Common myeloid progenitor, CD34-positive (primary cell): ENCODE measurements at regions not wholly inside any gene's neighbourhood (a gene's known extent, or its start where the extent isn't known, plus 50 kb on each side); places are given as distances from the start of the nearest gene placed in this dataset.
"Not testable (repeated sequence)": the region's sequence is repeated elsewhere in the genome, so short reads cannot be mapped to it uniquely, and the experiment has no call there.

Experiments
- CTCF ChIA-PET: fragments of 350-600 bp; sonication (Branson Sonifier 250); formaldehyde crosslinking; loops from one replicate; lab custom pipeline; 2021; ENCODE audit warnings: antibody characterized with exemption; lab: Charles Lee
- POLR2A ChIA-PET: fragments of 350-600 bp; sonication (Branson Sonifier 250); formaldehyde crosslinking; loops from one replicate; lab custom pipeline; 2021; ENCODE audit warnings: antibody characterized with exemption; lab: Charles Lee
- DNase-seq, 3 donors: peaks; one replicate each; pipeline versions ENCODE4 v3.0.0 to v3.0.0-alpha.2; 2013
- H3K27ac ChIP-seq, 2 experiments: 1 replicate in 1 of 2; 2 replicates in 1 of 2; pipeline ENCODE4 v1.7.0; 2013; ENCODE audit warnings: inconsistent platforms in 2 of 2, low read length in 2 of 2, mild to moderate bottlenecking in 2 of 2, low read depth in 1 of 2, moderate library complexity in 1 of 2; ENCODE audit not compliant: severe bottlenecking in 2 of 2, insufficient read depth in 1 of 2, poor library complexity in 1 of 2
- H3K27me3 ChIP-seq, 5 experiments: replicated peaks in 2 of 5; 1 replicate in 3 of 5; 2 replicates in 2 of 5; pipeline versions ENCODE4 v1.6.1 to v1.7.0; 2013; ENCODE audit warnings: low read length in 4 of 5, mild to moderate bottlenecking in 2 of 5, moderate library complexity in 2 of 5, inconsistent platforms in 1 of 5; ENCODE audit not compliant: insufficient read depth in 5 of 5, control insufficient read depth in 4 of 5
- H3K36me3 ChIP-seq, 4 experiments: 1 replicate in 2 of 4; 2 replicates in 2 of 4; pipeline versions ENCODE4 v1.6.1 to v1.7.0; 2013; ENCODE audit warnings: low read length in 3 of 4, control low read depth in 1 of 4, mild to moderate bottlenecking in 1 of 4; ENCODE audit not compliant: control insufficient read depth in 4 of 4, insufficient read depth in 4 of 4
- H3K4me1 ChIP-seq, 4 experiments: 1 replicate in 3 of 4; 2 replicates in 1 of 4; pipeline versions ENCODE4 v1.6.1 to v1.7.1; 2013; ENCODE audit warnings: low read length in 3 of 4, mild to moderate bottlenecking in 3 of 4, control low read depth in 1 of 4, inconsistent platforms in 1 of 4, moderate library complexity in 1 of 4; ENCODE audit not compliant: control insufficient read depth in 4 of 4, insufficient read depth in 4 of 4; ENCODE audit errors: control extremely low read depth in 1 of 4
- H3K4me3 ChIP-seq, 7 experiments: 1 replicate in 4 of 7; 2 replicates in 3 of 7; pipeline versions ENCODE4 v1.5.1 to v1.7.0; 2013; ENCODE audit warnings: mild to moderate bottlenecking in 7 of 7, low read length in 6 of 7, moderate library complexity in 6 of 7, inconsistent platforms in 2 of 7, low read depth in 2 of 7, control low read depth in 1 of 7; ENCODE audit not compliant: insufficient read depth in 4 of 7, control insufficient read depth in 1 of 7; ENCODE audit errors: extremely low read depth in 1 of 7
- H3K9me3 ChIP-seq, 5 experiments: 1 replicate in 4 of 5; 2 replicates in 1 of 5; pipeline versions ENCODE4 v1.6.1 to v1.7.1; 2013; ENCODE audit warnings: low read length in 4 of 5, mild to moderate bottlenecking in 2 of 5, inconsistent platforms in 1 of 5, low read depth in 1 of 5, moderate library complexity in 1 of 5; ENCODE audit not compliant: control insufficient read depth in 4 of 5, insufficient read depth in 2 of 5; ENCODE audit errors: control extremely low read depth in 1 of 5
- WGBS: methylation state at CpG from one replicate; pipeline ENCODE4 v1.1.5; 2013; ENCODE audit not compliant: insufficient coverage; 5-methylcytosine and 5-hydroxymethylcytosine counted together

DNA sequence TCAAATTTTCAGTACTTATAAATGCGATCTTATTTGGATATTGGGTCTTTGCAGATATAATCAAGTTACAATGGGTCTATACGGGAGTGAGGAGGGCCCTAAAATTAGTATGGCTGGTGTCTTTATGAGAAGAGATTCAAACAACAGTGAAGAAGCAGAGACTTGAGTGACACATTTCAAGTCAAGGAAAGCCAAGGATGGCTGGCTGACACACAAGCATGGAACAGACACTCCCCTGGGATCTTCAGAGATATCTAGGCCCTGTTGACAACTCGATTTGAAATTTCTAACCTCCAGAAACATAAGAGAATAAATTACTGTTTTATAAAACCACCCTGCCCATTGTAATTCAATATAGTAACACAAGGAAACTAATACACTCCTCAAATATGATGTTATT, 1886.0 kb upstream of the PCDH7 start:
- CTCF ChIA-PET = no interaction called here
- no peak for DNase-seq
- WGBS = no CpG with 5 or more reads among the region's 3 CpGs
- Histone ChIP-seq H3K36me3 (no peaks in the 10 kb centered on the region), H3K27me3 (no peaks in the 10 kb centered on the region), H3K9me3 (no peaks in the 10 kb centered on the region), H3K27ac (no peak overlapping the region), H3K4me3 (no peak overlapping the region), H3K4me1 (no peaks in the 10 kb centered on the region)
- POLR2A ChIA-PET = no interaction called here

DNA sequence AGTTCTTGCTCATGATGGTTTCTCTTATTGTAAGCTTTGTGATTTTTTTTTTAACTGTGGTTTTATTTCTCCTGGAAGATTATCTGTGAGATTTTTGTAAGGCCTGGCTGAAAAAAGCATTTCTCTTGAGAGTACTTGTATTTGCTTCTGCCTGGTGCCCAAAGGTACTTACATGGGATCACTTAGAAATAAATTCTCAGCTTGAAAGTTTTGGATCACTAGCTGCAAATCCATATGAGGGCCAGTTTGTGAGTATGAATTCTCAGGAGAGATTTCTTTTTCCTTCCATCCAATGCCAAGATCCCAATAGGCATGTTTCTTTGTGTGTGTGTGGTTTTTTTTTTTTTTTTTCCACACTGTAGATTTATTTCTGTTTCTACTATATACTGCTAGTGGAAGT, 1884.7 kb upstream of the PCDH7 start:
- no peak for DNase-seq
- Histone ChIP-seq H3K27ac (no peak overlapping the region), H3K27me3 (no peaks in the 10 kb centered on the region), H3K36me3 (no peaks in the 10 kb centered on the region), H3K4me1 (no peaks in the 10 kb centered on the region), H3K9me3 (no peaks in the 10 kb centered on the region), H3K4me3 (no peak overlapping the region)
- POLR2A ChIA-PET = no interaction called here
- CTCF ChIA-PET = no interaction called here

GRCh38 chr4:28842271-28842670, 1877.9 kb upstream of the PCDH7 start:
- no peaks in the 10 kb centered on the region for H3K9me3 ChIP-seq
- WGBS = 93% methylated on average over 3 of the region's 6 CpGs
- H3K27ac ChIP-seq = no peak overlapping the region
- no peak for DNase-seq
- H3K36me3 ChIP-seq = no peaks in the 10 kb centered on the region
- H3K27me3 ChIP-seq = no peaks in the 10 kb centered on the region
- POLR2A ChIA-PET = no interaction called here
- CTCF ChIA-PET = no interaction called here
- no peaks in the 10 kb centered on the region for H3K4me1 ChIP-seq
- no peak overlapping the region for H3K4me3 ChIP-seq

DNA sequence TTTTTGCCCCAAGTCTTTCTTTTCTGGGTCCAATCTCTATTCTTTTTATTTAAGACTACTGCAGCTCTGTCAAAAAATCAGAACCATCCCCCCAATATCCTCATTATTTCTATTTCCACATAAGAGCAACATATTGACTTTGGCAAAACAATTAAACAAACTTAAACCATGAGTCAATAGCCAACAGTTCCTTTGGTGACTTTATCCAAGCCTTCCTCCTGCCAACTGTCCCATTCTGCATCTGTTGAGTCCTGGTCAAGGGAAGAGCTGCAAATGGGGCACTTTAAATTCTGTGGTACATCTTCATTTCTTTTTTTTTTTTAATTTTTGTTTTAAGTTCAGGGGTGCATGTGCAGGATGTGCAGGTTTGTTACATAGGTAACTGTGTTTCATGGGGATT, 1875.0 kb upstream of the PCDH7 start:
- Histone ChIP-seq H3K36me3 (no peaks in the 10 kb centered on the region), H3K4me3 (no peak overlapping the region), H3K27me3 (no peaks in the 10 kb centered on the region), H3K27ac (no peak overlapping the region), H3K9me3 (no peaks in the 10 kb centered on the region), H3K4me1 (no peaks in the 10 kb centered on the region)
- ChIA-PET POLR2A (no interaction called here), CTCF (no interaction called here)
- DNase-seq = no peak

DNA sequence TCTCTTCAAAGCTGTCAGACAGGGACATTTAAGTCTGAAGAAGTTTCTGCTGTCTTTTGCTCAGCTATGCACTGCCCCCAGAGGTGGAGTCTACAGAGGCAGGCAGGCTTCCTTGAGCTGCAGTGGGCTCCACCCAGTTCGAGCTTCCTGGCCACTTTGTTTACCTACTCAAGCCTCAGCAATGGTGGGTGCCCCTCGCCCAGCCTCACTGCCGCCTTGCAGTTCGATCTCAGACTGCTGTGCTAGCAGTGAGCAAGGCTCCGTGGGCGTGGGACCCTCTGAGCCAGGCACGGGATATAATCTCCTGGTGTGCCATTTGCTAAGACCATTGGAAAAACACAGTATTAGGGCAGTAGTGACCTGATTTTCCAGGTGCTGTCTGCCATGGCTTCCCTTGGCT, 1863.1 kb upstream of the PCDH7 start:
- DNase-seq, H3K9me3 ChIP-seq, H3K27me3 ChIP-seq, H3K4me1 ChIP-seq, H3K36me3 ChIP-seq, CTCF ChIA-PET, H3K4me3 ChIP-seq, H3K27ac ChIP-seq, POLR2A ChIA-PET: not testable (repeated sequence)
- WGBS = 89% methylated on average over 7 of the region's 7 CpGs

- ChIA-PET POLR2A (no interaction called here), CTCF (no interaction called here)
- Histone ChIP-seq H3K27ac (no peak overlapping the region), H3K9me3 (no peaks in the 10 kb centered on the region), H3K36me3 (no peaks in the 10 kb centered on the region), H3K27me3 (no peaks in the 10 kb centered on the region), H3K4me3 (no peak overlapping the region), H3K4me1 (no peaks in the 10 kb centered on the region)
- WGBS = 76% methylated on average over 3 of the region's 4 CpGs
- DNase-seq = no peak
These were observed 1851.3 kb upstream of the PCDH7 start for GRCh38 chr4:28868841-28869240.

- Histone ChIP-seq H3K27me3 (no peaks in the 10 kb centered on the region), H3K9me3 (no peaks in the 10 kb centered on the region), H3K27ac (no peak overlapping the region), H3K36me3 (no peaks in the 10 kb centered on the region), H3K4me3 (no peak overlapping the region), H3K4me1 (no peaks in the 10 kb centered on the region)
- ChIA-PET POLR2A (no interaction called here), CTCF (no interaction called here)
- no peak for DNase-seq
- 50% methylated on average over 3 of the region's 5 CpGs for WGBS
These were observed 1841.0 kb upstream of the PCDH7 start for GRCh38 chr4:28879178-28879577.

GRCh38 chr4:28879900-28880299, 1840.3 kb upstream of the PCDH7 start:
- WGBS = 83% methylated on average over 2 of the region's 2 CpGs
- no peak overlapping the region for H3K4me3 ChIP-seq

More at GRCh38 chr4:28879900-28880299, 1840.3 kb upstream of the PCDH7 start:
- Histone ChIP-seq H3K4me1 (no peaks in the 10 kb centered on the region), H3K27me3 (no peaks in the 10 kb centered on the region), H3K9me3 (no peaks in the 10 kb centered on the region), H3K36me3 (no peaks in the 10 kb centered on the region), H3K27ac (no peak overlapping the region)
- ChIA-PET CTCF (no interaction called here), POLR2A (no interaction called here)
- DNase-seq = no peak
